HUDEP-2 (cell line): ENCODE measurements at regions not wholly inside any gene's neighbourhood (a gene's known extent, or its start where the extent isn't known, plus 50 kb on each side); places are given as distances from the start of the nearest gene placed in this dataset.

Experiments used
- DNase-seq, 76 experiments: peaks; one replicate each; lab custom pipeline; 2025; ENCODE audit not compliant: unreplicated experiment in 76 of 76; lab: John Stamatoyannopoulos, UW

DNA sequence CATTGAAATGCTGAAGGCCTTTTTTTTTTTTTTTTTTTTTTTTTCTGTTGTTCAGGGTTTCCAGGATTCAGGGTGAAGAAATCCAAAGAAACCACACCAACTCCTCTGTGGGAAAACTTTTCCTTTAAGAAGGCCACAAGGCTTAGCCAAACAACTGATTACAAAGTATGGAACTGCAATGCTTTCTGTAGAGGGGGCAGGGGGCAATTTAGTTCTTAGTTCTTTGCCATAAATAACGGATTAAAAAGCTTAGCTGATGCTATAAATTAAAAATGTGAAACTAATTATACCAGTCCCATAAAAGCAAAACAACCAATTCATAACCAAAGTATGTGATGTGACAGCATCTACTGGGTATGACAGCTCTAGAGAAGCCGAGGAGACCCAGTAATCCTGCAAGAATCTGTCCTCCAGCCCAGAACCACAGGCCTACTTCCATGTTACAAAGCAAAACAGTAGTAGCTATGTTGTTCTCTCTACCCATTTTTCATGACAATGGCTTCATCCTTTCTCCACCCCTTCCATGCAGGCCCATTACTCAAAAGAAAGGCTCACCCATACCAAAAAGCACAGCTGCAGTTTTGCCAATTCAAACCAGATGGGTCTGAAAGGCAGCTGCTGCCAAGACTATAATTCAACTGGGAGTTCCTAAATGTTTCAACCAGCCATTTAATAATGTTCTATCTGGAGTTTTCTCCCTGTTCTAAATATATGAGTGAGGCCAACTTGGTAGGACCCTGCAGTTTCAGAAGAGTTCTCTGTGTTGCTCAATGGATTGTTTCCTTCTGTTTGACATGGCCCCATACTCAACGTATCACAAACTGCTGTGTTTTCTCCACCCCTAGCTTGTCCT is 167.1 kb upstream of the ZFHX3 start:
- DNase-seq: no peak

DNA sequence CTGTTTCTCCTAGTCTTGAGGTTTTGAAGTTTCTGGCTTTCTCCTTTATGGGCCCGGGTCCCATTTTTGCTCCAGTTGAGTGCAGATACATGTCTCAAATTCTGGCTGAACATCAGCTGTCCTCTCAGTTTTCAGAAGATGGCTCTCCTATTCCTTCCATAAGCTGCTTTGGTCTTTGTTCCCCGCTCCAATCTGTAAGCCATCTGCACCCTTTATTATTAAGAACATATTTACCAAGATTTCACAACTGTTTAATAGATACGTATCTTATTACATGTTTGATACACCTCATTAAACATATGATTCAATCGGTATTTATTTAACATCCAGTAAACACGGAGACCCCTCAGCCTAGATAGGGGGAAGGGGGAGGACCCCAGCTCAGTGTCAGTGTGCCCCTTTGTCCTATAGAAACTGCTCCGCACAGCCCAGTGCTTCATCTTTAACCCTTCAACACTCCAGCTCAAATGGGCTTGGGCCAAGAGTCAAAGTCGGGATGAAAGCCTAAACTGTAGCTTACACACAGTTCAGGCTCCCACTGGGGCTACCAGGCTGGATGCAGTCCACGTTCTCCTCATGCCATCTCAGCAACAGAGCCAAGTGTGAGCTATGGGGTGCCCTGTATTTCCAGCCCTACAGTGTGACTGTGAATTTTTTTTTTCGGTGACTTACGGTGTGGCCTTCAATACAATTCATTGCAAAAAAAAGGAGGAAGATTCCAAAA is 166.0 kb upstream of the ZFHX3 start:
- DNase-seq: no peak

DNA sequence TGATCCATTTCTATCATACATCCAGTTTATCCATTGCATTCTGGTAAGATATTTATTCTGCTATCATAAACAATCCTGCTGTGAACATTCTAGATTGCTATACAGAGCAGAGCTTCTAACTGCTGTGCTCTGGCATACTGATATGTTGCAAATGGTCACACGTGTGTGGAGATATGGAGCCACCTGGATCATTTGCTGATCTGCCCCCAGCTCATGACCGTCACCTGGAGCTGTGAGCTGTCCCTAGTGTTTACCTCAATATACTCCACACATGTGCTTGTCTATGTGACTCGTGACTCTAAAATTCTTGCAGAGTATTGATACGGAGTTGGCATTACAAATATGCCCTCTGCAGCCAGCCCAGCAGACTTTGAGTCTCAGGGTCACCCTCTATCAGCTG is 164.5 kb upstream of the ZFHX3 start:
- no peak for DNase-seq

DNA sequence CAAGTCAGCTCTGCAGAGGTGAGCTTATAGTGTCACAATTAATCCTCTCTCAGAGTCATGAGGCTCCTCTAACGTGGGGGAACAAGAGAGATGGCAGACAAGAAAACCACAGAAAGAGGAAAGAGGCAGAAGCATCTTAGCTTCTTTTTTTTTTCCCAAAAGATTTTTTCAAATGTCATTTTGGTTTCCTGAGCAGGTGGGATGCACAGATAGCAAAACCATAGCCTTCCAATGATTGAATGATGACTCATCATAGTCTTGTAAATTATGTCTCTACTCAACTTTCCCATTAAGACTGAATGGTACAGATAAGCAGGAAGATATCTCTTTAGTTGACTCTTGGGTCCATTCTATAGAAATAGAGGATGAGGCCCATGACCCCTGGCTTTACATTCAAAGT is 162.8 kb upstream of the ZFHX3 start:
- no peak for DNase-seq

DNA sequence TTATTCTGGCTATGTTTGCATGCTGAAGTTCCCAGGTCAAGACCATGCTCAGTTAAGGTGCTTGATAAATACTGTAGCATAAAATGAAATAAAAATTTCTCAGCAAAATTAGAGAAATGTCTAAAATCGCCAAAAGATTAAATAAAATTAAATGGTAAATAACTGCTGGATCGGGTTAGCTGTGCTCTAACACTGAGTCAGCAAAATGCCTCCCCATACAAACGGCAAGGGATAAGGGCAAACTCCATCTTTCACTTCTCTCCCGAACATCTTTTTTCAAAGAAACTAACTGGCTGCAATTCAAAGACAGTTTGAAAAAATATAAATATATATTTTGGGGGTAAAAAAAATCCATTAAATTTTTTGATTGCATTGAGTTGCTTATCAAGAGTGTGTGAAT is 162.2 kb upstream of the ZFHX3 start:
- no peak for DNase-seq

DNA sequence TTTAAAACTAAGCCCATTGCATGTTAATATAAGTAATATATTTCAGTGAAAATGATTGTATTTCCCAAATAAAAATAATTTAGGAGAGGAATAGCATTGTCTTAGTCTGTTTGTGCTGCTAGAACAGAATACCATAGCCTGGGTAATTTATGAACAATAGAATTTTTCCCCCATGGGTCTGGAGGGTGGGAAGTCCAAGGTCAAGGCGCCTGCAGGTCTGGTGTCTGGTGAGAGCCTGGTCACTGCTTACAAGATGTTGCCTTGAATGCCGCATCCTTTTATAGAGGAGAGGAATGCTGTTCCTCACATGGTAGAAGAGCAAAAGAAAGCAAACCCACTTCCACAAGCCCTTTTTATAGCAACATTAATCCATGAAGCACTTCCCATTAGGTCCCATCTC is 161.3 kb upstream of the ZFHX3 start:
- no peak for DNase-seq

DNA sequence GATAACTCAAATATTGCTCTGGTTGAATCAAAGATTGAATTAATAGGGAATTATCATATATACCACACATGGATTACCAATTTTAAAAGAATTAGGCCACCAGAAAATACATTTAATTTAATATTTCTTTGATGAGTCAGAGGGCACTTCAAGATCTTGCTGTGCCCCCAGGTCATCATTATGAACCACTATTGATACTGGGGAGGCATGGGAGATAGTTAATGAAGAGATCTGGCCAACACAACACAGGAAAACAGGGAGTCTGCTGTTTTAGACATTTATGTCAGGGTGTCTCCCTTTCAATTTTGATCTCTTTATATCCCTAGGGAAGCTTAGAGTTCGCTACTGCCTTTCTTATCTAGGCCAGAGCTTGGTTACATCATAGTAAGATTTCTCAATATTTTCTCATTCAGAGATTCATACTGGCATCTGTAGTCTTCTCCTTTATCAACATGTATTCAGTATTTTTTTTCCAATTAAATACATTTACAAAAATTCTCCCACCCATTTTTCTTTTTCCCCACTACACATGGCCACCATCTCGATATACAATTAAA is 158.3 kb upstream of the ZFHX3 start:
- no peak for DNase-seq

DNA sequence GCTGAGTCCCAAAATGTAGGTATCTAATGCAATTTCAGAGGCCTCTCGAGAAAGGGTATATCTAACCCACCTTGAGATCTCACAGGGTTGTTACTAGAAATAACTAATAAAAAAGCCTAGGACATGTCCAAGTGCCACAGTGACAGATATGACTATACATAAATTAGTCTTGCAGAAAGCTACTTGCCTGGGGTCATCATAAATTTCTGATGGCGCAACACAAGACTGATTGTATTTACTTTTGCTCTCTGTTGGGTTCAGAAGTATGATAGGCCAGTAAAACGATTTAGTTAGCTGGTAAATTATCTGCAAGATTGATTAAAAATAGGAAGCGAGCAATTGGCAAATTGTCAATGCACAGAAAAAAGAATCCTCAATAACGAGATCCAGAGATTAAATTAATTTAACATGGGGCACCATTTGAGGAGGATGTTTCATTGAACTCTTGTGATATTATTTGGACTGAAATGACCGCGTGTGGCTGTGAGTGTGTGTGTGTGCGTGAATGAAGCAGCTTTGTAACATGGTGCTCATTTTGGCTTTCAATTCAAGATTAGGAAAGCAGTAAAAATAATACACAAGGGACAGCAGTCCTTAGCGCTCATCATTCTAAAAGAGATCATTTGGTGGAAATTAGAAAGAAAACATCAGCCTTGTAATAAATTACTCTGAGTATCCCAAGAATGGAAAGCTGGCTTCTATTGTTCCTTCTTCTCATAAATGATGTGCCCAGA is 157.4 kb upstream of the ZFHX3 start:
- no peak for DNase-seq

DNA sequence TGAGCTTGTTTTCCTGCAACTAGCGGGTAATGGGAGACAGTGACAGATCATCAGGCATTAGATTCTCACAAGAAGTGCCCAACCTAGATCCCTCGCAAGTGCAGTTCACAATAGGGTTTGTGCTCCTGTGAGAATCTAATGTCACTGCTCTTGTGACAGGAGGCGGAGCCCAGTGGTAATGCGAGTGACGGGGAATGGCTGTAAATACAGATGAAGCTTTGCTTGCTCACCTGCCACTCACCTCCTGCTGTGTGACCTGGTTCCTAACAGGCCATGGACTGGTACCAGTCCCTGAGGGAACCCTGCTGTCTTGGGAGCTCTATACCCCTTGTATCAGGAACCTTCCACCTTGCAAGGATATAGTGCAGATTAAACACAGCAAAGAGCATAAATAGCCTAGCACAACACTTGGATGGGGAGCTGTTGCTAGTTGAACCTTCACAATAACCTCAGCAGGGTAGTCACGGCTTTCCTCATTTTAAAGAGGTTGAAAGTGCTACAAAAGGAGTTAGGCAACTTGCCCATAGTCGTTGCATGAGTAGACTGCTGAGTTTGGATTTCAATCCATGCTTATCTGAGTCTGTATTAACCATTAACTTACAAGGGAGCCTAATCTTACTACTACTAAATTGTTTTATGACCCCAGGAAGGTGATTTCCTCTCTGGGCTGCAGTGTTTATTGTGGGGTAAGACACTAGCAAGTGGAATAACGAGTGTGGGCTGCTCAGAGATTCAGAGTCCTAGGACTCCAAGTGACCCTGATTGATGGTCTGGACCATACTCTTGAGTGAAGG is 156.6 kb upstream of the ZFHX3 start:
- DNase-seq: no peak

DNA sequence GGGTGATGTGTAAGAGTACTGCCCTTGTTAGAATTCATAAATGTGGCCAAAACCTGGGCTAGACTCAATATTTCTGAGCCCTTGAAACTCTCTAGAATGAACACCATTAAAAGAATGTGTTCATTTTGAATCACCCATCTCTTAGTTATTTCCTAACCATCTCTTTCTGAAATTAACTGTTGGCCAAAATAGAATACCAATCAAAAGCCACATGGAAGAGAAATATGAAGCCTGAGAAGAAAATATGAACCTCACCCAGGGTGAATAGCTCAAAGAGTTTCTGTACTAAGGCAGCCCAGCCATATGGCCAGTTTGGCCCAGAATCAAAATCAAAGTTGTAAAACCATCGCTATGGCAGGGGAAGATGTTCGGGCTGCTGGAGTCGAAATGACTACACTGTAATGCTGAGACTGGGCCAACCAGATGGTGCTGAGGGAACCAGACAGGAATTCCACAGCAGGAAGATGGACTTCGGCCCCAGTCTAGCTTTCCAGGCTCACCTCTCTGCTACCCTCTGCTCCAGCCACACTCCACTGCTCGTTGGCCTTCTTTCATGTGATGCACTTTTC is 154.3 kb upstream of the ZFHX3 start:
- DNase-seq: no peak

DNA sequence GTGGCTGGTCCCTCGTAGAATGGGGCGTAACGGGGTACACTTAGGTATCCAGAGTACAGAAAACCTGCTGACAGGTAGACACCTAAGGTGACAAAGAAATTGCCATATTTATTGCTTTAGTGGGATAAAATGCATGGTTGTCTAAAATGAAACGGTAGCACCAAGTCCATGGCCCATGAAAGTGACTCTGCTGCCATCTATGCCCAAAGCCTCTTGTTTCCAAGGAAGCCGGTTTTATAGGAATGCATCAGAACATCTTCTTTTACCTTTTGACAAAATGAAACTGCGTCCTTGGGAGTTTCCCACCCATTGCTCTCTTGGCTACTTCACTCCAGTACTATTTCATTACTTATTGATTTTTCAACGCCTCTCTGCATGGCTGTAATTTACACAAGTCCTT is 151.3 kb upstream of the ZFHX3 start:
- DNase-seq: no peak

DNA sequence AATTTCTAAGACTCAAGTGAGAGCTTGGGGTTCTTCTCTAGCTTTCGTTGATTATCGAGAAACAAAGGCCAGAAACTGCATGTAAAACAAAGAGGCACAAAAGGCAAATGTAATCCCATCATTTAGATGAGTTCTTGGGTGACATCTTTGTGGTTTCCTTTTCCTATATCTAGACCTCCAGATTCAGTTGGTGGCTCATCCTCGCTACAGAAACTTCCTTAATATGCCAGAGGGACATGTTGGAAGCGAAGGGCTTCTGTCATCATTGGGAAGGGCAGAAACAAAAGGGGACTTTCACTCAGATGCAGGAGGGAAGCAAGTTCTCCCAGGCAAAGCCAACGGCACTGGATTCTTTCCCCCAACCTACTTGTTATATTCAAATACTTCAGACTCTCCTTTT is 150.6 kb upstream of the ZFHX3 start:
- DNase-seq: no peak

DNA sequence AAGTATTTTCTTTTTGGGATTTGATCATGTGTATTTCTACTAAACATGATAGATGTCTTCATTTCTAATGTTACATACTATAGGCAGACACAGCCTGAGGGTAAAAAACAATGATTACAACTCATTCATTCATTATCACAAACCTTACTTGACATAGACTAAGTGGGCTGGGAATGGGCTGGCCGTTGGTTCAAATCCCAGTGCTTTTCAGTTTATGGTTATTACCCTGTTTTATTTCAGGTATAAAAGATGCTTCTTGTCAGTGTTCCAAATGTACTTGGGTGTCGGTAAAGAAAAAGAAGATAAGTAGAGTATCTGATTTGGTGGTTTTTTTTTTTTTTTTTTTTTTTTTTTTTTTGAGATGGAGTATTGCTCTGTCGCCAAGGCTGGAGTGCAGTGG is 149.7 kb upstream of the ZFHX3 start:
- no peak for DNase-seq

DNA sequence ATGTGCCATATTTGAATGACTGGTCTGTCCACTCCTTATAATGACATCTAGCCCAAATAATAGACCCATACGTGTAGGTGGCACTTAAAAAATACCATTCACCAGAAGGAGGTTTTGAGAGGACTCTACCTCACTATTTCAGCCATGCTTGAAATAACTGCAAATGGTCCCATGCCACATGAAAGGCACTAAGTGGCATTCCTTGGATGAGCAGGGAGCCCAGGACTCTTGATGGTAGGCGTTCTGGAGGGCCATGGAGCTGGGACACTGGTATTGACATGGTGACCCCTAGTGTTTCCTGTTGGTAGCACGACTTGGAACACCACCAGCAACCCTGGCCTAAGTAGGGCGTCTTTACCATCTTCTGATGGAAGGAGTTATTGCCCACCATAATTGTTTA is 148.7 kb upstream of the ZFHX3 start:
- DNase-seq: peak in 41 of 76 experiments; percentile 0 to 47 (median 12)

DNA sequence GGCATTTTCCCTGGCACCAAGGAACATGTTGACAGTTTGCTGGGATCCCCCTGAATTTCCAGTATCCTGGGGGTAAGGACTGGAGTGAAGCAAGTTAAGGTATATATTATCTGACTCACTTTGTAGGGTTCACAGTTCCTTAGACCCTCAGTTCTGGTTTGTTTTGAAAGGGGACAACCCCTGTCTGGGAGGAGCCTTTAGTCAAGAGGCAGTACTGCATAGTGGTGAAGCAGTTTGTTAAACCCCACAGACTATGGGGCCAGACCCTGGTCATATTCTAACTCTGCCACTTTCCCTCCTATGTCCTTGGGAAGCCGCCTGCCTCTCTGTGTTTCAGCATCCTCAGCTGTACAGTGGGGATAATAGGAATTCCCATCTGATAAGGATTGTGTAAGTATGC is 145.5 kb upstream of the ZFHX3 start:
- DNase-seq: no peak

DNA sequence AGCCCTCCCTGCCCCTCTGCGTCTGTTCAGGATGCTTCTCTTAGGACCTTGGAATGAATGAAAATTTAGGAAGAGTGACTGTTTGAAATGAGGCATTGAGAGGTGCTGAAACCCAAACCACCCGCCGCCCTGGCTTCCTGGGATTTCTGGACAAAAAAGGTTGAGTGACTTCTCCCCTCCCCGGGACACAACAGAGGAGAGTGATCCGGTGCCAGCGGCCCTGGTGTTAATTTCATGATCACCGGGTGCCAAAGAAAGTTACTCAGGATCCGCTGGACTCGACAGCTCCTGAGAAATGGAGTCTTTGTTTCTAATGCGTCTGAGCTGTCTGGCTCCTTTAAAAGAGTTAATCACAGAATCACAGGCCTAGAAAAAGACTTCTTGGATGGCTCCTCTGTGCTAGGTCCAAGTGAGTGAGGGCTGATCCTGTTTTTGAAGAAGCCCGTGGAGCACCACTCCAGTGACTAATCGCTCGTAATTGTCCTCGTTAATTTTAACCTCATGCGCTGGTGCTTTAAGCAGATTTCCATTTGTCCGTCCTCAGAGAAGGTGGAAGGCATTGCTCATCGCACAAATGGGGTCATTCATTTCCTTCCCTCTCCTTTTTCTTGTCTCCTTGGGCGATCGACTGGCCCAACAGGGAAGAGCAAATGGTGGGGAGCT is 144.4 kb upstream of the ZFHX3 start:
- no peak for DNase-seq

DNA sequence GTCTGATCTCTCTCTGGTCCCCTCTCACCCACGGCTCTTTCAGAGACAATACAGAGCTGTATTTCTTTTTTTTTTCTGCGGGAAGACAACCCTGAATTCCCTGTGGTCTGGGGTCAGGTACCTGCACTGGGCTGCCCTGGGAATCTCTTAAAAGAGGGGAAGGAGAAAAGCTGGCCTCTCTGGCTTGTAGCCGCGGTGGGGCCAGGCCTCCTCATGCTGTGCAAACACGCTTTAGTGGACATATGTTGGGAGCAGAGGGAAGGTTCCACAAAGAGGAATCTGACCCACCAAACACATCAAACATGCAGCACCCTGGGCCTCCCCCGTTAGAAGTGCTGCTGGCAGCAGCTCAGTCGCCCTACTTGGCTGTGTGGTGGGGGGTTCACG is 143.7 kb upstream of the ZFHX3 start:
- no peak for DNase-seq

DNA sequence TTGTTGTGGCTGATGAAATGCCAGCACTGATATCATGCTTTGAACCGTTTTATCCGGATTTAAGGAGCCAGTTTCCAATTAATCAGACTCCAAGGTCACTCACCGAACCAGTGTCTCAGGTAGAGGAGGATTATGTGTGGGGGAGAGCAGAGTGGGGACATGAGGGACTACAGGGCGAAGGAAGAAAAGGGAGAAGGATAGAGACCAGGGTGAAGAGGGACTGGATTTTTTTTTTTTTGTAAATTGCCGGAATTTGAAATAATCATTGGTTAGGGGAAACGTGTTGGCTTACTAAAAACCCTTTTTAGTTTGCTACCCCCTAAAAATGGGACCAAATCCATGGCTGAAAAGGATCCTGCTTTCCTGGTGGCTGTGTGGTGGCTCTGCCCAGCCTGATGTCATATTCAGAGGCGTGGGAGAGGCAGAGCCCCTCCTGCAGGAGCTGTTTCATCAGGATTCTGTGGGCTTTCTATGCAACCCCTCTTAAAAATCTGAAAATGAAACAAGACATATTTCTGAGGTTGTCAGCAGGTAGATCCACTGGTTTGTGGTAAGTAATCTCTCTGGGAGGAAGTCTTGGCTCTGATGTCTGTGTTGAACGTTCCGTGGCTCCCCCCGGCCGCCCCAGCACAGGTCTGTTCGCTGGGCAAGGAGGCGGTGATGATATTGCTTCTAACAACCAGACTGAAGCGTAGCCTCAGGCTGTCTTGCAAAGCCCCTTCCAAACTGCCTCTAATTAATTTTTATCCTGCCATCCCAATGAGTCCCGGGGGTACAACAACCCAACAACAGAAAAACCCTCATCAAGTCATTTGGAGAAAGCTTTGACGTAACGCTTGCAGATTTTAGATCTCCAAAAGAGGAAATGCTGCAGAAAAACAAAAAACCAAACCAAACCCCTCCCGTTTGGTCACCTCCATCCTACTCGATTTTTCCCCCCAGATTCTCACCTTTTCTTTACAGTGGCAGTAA is 143.0 kb upstream of the ZFHX3 start:
- DNase-seq: no peak

DNA sequence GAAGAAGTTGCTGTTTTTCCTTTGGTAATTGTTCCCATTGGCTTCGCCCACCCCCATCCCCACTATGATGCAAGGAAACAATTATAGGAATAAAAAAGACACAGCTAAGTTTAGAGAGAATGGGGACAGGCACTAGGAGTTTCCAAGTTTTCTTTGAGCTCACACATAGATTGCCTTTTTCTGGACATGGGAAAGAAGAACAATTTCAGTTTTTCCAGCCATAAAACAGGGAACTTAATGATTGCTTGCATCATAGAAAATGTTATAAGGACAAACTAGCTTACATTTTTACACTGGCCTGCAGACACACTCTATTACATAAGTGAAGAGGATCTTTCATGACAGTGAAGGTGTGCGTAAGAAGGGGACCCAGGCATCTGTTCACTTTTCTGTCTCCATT is 142.3 kb upstream of the ZFHX3 start:
- DNase-seq: no peak
